ENCODE measurements at regions not wholly inside any gene's neighbourhood (a gene's known extent, or its start where the extent isn't known, plus 50 kb on each side); places are given as distances from the start of the nearest gene placed in this dataset.

- peak; percentile 86 for DNase-seq
Observed at GRCh38 chr3:194536871-194537637, 50.3 kb upstream of the ATP13A3 start.

Measured in NCI-H1105 treated with DMSO at 0.1 percent for 48 hours (cell line).